GM23248 (cell line): ENCODE measurements at regions not wholly inside any gene's neighbourhood (a gene's known extent, or its start where the extent isn't known, plus 50 kb on each side); places are given as distances from the start of the nearest gene placed in this dataset.

Experiments used
- EZH2 ChIP-seq: fragments of 200-600 bp; sonication (generic); IDR thresholded peaks from 2 replicates; pipeline ENCODE4 v1.6.1; 2018; ENCODE audit warnings: antibody characterized with exemption, mild to moderate bottlenecking; ENCODE audit not compliant: insufficient read depth, poor library complexity, severe bottlenecking
- EZH2phosphoT487 ChIP-seq: fragments of 200-600 bp; sonication (generic); IDR thresholded peaks from 2 replicates; pipeline ENCODE4 v1.6.1; 2018; ENCODE audit warnings: antibody characterized with exemption, moderate library complexity, mild to moderate bottlenecking, low read depth; ENCODE audit not compliant: insufficient read depth

- no peak for TF ChIP-seq EZH2
- no peak for TF ChIP-seq EZH2phosphoT487
These were observed 1224.6 kb upstream of the LRRTM3 start for GRCh38 chr10:65701168-65701776.
